Upper lobe of left lung (tissue), 4 donors: ENCODE measurements at regions not wholly inside any gene's neighbourhood (a gene's known extent, or its start where the extent isn't known, plus 50 kb on each side); places are given as distances from the start of the nearest gene placed in this dataset.

Experiments used
- CTCF ChIP-seq, 6 experiments: fragments of 450-650 bp in 4 of 6; fragments of 200-600 bp in 2 of 6; sonication (generic) in 2 of 6; IDR thresholded peaks; one replicate each; pipeline ENCODE4 v1.5.1; 2016 to 2019; ENCODE audit warnings: antibody characterized with exemption in 6 of 6
- EP300 ChIP-seq, 4 donors: sonication (generic); formaldehyde crosslinking; IDR thresholded peaks; one replicate each; pipeline ENCODE4 v1.5.1; 2017; ENCODE audit warnings: antibody characterized with exemption in 4 of 4, control low read depth in 2 of 4
- POLR2A ChIP-seq, 4 donors: fragments of 450-650 bp; IDR thresholded peaks; one replicate each; pipeline ENCODE4 v1.5.1; 2016 to 2017; ENCODE audit warnings: antibody characterized with exemption in 4 of 4, mild to moderate bottlenecking in 2 of 4

DNA sequence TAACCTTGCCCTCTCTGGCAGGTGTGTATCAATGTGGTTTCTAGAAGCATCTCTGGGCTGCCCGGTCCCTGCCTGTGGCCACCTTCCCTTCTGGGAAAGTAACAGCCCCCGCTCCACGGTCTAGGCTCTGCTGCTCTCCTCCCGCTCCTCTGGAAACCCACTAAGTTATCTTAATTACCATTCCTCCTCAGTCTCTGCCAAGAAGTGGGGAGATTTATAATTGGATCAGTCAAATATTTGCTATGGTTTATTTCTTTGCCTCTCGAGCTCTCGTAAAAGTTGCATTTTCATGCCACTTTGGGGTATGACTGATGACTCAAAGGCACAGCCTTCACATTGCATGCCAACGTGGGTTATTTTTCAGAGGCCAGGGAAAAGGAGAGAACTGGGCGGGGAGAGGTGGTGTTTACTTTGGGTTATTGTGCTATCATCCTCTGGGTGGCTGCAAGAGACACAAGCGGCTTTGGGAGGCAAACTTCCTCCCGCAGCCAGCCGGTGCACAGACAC, 205.3 kb upstream of the WWC1 start:
- TF ChIP-seq POLR2A (IDR thresholded peaks at IDR 0.05) (no peak), EP300 (IDR thresholded peaks at IDR 0.05) (no peak), CTCF (IDR thresholded peaks at IDR 0.05) (no peak)
